Prostate gland (tissue), 2 donors: ENCODE measurements at regions not wholly inside any gene's neighbourhood (a gene's known extent, or its start where the extent isn't known, plus 50 kb on each side); places are given as distances from the start of the nearest gene placed in this dataset.
"Not testable (repeated sequence)": the region's sequence is repeated elsewhere in the genome, so short reads cannot be mapped to it uniquely, and the experiment has no call there.

Experiments used
- DNase-seq: peaks from one replicate; pipeline ENCODE4 v3.0.0-alpha.2; 2019; ENCODE audit warnings: low spot score
- H3K27ac ChIP-seq, 2 donors: fragments of 200-600 bp; sonication (generic); 2 replicates each; pipeline ENCODE4 v1.5.1; 2017 to 2019
- H3K27me3 ChIP-seq: fragments of 200-600 bp; sonication (generic); replicated peaks from 2 replicates; pipeline ENCODE4 v1.5.1; 2019; ENCODE audit not compliant: insufficient read depth
- H3K36me3 ChIP-seq, 2 donors: fragments of 200-600 bp; sonication (generic); 1 replicate in 1 of 2; 2 replicates in 1 of 2; pipeline versions ENCODE4 v1.5.1 to v1.8.1; 2017 to 2019
- H3K4me1 ChIP-seq: fragments of 200-600 bp; sonication (generic); replicated peaks from 2 replicates; pipeline ENCODE4 v1.5.1; 2019
- H3K4me3 ChIP-seq, 2 donors: fragments of 200-600 bp; sonication (generic); 2 replicates each; pipeline ENCODE4 v1.5.1; 2017 to 2019
- H3K9me3 ChIP-seq: fragments of 200-600 bp; sonication (generic); 2 replicates; pipeline ENCODE4 v1.5.1; 2017
- POLR2A ChIP-seq: fragments of 450-650 bp; IDR thresholded peaks from one replicate; pipeline ENCODE4 v1.6.1; 2016; ENCODE audit warnings: antibody characterized with exemption, mild to moderate bottlenecking
- POLR2AphosphoS5 ChIP-seq: sonication (generic); formaldehyde crosslinking; IDR thresholded peaks from one replicate; pipeline ENCODE4 v1.6.1; 2017; ENCODE audit warnings: antibody characterized with exemption
- WGBS: methylation state at CpG from one replicate; pipeline ENCODE4 v1.1.5; 2018; 5-methylcytosine and 5-hydroxymethylcytosine counted together
- intact Hi-C: fragments of 100-400 bp; cut with DNase I; formaldehyde crosslinking; loops from one replicate; pipeline ENCODE4 v1.14.2; 2022
- TF ChIP-seq, protein P1 (sequence below), 4 experiments: fragments of 200-600 bp in 2 of 4; fragments of 450-650 bp in 2 of 4; sonication (generic) in 2 of 4; IDR thresholded peaks; 1 replicate in 3 of 4; 2 replicates in 1 of 4; pipeline ENCODE4 v1.5.1; 2016 to 2019; ENCODE audit warnings: antibody characterized with exemption in 4 of 4, mild to moderate bottlenecking in 2 of 4, moderate library complexity in 2 of 4

DNA sequence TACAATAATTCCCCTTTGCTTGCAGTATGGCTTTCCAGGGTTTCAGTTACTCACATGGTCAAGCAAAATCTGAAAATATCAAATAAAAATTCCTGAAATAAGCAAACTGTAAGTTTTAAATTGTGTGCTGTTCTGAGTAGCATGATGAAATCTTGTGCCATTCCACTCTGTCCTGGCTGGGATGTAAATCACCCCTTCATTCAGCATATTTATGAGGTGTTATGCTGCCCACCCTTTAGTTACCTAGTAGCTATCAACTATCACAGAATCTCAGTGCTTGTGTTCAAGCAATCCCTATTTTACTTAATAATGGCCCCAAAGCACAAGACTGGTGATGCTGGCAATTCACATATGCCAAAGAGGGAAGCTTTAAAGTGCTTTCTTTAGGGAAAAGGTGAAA is 867.7 kb upstream of the NRXN1 start:
- TF ChIP-seq, protein P1, sequence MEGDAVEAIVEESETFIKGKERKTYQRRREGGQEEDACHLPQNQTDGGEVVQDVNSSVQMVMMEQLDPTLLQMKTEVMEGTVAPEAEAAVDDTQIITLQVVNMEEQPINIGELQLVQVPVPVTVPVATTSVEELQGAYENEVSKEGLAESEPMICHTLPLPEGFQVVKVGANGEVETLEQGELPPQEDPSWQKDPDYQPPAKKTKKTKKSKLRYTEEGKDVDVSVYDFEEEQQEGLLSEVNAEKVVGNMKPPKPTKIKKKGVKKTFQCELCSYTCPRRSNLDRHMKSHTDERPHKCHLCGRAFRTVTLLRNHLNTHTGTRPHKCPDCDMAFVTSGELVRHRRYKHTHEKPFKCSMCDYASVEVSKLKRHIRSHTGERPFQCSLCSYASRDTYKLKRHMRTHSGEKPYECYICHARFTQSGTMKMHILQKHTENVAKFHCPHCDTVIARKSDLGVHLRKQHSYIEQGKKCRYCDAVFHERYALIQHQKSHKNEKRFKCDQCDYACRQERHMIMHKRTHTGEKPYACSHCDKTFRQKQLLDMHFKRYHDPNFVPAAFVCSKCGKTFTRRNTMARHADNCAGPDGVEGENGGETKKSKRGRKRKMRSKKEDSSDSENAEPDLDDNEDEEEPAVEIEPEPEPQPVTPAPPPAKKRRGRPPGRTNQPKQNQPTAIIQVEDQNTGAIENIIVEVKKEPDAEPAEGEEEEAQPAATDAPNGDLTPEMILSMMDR (IDR thresholded peaks at IDR 0.05) = no peak
- TF ChIP-seq POLR2AphosphoS5 (no peak), POLR2A (no peak)
- no peaks in the 10 kb centered on the region for H3K27me3 ChIP-seq

DNA sequence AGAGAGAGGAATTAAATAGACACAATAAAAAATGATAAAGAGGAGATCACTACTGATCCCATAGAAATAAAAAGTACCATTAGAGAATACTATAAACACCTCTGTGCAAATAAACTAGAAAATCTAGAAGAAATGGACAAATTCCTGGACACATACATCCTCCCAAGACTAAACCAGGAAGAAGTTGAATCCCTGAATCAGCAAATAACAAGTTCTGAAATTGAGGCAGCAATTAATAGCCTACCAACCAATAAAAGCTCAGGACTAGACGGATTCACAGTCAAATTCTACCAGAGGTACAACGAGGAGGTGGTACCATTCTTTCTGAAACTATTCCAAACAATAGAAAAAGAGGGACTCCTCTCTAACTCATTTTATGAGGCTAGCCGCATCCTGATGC is 862.7 kb upstream of the NRXN1 start:
- H3K4me3 ChIP-seq, H3K27me3 ChIP-seq, H3K9me3 ChIP-seq, H3K36me3 ChIP-seq, H3K27ac ChIP-seq, intact Hi-C loops, DNase-seq, H3K4me1 ChIP-seq: not testable (repeated sequence)
- WGBS = 77% methylated on average over 3 of the region's 3 CpGs

More for the DNA sequence above, 867.7 kb upstream of the NRXN1 start:
- no peaks in the 10 kb centered on the region for H3K4me1 ChIP-seq
- H3K27ac ChIP-seq = no peak overlapping the region
- no peak overlapping the region for H3K4me3 ChIP-seq
- no peaks in the 10 kb centered on the region for H3K36me3 ChIP-seq
- H3K9me3 ChIP-seq = no peaks in the 10 kb centered on the region
- no peak for DNase-seq
- intact Hi-C loops = no loop called here

DNA sequence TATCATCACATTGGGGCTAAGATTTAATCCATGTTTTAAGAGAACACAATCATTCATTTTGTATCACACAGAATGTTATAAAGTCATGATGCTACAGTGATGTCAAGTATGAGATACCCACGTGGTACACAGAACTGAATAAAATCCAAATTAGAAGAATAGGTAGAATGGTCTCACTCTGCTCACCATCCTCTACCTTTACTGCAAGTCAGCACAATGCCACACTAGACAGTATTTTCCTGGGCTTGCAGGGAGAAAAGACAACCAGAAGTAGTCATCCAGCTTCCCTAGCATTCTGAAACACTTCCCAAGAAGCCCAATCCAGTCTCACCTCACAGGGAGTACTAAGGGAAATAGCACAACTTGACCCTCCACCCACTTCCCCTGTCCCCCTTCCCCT is 856.2 kb upstream of the NRXN1 start:
- no peaks in the 10 kb centered on the region for H3K36me3 ChIP-seq
- H3K27me3 ChIP-seq = no peaks in the 10 kb centered on the region
- H3K27ac ChIP-seq = no peak overlapping the region
- no peak overlapping the region for H3K4me3 ChIP-seq
- 59% methylated on average over 1 of the region's 1 CpG for WGBS
- no peaks in the 10 kb centered on the region for H3K9me3 ChIP-seq
- H3K4me1 ChIP-seq = no peaks in the 10 kb centered on the region
- DNase-seq = no peak
- intact Hi-C loops = no loop called here
- TF ChIP-seq POLR2AphosphoS5 (no peak), POLR2A (no peak)
- TF ChIP-seq, protein P1 (IDR thresholded peaks at IDR 0.05) = no peak

DNA sequence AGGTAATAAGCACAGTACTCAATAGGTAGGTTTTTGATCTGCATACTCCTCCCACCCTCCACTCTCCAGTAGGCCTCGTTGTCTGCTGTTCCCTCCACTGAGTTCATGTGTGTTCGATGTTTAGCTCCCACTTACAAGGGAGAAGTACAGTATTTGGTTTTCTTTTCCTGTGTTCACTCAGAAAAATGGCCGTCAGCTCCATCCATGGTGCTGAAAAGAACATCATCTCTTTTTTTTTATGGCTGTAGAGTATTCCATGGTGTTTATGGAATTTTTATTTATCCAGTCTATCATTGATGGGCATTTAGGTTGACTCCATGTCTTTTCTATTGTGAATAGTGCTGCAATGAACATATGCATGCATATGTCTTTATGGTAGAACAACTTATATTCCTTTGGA is 849.7 kb upstream of the NRXN1 start:
- TF ChIP-seq POLR2A = no peak
- no peak for TF ChIP-seq POLR2AphosphoS5
- TF ChIP-seq, protein P1 (IDR thresholded peaks at IDR 0.05) = no peak
- 87% methylated on average over 3 of the region's 3 CpGs for WGBS

DNA sequence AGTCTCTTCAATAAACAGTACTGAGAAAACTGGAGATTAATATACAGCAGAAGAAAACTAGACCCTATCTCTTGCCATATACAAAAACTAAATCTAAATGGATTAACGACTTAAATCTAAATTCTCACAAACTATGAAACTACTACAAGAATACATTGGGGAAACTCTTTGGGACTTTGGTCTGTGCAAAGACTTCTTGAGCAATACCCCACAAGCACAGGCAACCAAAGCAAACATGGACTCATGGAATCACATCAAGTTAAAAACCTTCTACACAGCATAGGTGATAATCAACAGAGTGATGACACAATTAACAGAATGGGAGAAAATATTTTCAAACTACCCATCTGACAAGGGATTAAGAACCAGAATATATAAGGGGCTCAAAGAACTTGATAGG is 848.2 kb upstream of the NRXN1 start:
- H3K4me1 ChIP-seq = no peaks in the 10 kb centered on the region
- no peaks in the 10 kb centered on the region for H3K9me3 ChIP-seq
- intact Hi-C loops = no loop called here
- TF ChIP-seq POLR2A (no peak), POLR2AphosphoS5 (no peak)
- TF ChIP-seq, protein P1 (IDR thresholded peaks at IDR 0.05) = no peak
- DNase-seq = no peak
- 93% methylated on average over 1 of the region's 1 CpG for WGBS
- no peak overlapping the region for H3K4me3 ChIP-seq
- H3K36me3 ChIP-seq = no peaks in the 10 kb centered on the region
- no peaks in the 10 kb centered on the region for H3K27me3 ChIP-seq
- H3K27ac ChIP-seq = no peak overlapping the region

More for the DNA sequence above, 849.7 kb upstream of the NRXN1 start:
- intact Hi-C loops = no loop called here
- H3K36me3 ChIP-seq = no peaks in the 10 kb centered on the region
- no peaks in the 10 kb centered on the region for H3K9me3 ChIP-seq
- H3K27me3 ChIP-seq = no peaks in the 10 kb centered on the region
- no peak overlapping the region for H3K4me3 ChIP-seq
- no peak overlapping the region for H3K27ac ChIP-seq
- no peak for DNase-seq
- no peaks in the 10 kb centered on the region for H3K4me1 ChIP-seq
